WTC11 (cell line): ENCODE measurements at regions not wholly inside any gene's neighbourhood (a gene's known extent, or its start where the extent isn't known, plus 50 kb on each side); places are given as distances from the start of the nearest gene placed in this dataset.

Experiments used
- E2F4 ChIP-seq: sonication (generic); formaldehyde crosslinking; IDR thresholded peaks from 2 replicates; pipeline ENCODE4 v1.8.1; 2022; ENCODE audit warnings: low read depth, mild to moderate bottlenecking, moderate library complexity, missing genetic modification reagents, borderline replicate concordance
- ELF4 ChIP-seq: sonication (generic); formaldehyde crosslinking; IDR thresholded peaks from 2 replicates; pipeline ENCODE4 v1.8.1; 2022; ENCODE audit warnings: low read depth, mild to moderate bottlenecking, moderate library complexity, missing genetic modification reagents
- MAX ChIP-seq: sonication (generic); formaldehyde crosslinking; IDR thresholded peaks from 2 replicates; pipeline ENCODE4 v1.8.0; 2022; ENCODE audit warnings: mild to moderate bottlenecking, missing genetic modification reagents
- MXD4 ChIP-seq: fragments of 250-450 bp; sonication (Bioruptor Pico); IDR thresholded peaks from 2 replicates; pipeline ENCODE4 v1.8.0; 2021; ENCODE audit warnings: mild to moderate bottlenecking, moderate library complexity, borderline replicate concordance
- ZBTB21 ChIP-seq: sonication (generic); formaldehyde crosslinking; IDR thresholded peaks from 2 replicates; pipeline ENCODE4 v1.8.1; 2023; ENCODE audit warnings: mild to moderate bottlenecking, missing genetic modification reagents, borderline replicate concordance
- TF ChIP-seq, protein P1 (sequence below): fragments of 200-600 bp; IDR thresholded peaks from 2 replicates; pipeline ENCODE4 v1.8.0; 2022; ENCODE audit warnings: antibody characterized with exemption
- TF ChIP-seq, protein P2 (sequence below): sonication (generic); formaldehyde crosslinking; IDR thresholded peaks from 2 replicates; pipeline ENCODE4 v1.8.1; 2023; ENCODE audit warnings: mild to moderate bottlenecking, missing genetic modification reagents, borderline replicate concordance
- TF ChIP-seq, protein P3 (sequence below): sonication (generic); formaldehyde crosslinking; IDR thresholded peaks from 2 replicates; pipeline ENCODE4 v1.8.1; 2022; ENCODE audit warnings: low read depth, missing genetic modification reagents, borderline replicate concordance

DNA sequence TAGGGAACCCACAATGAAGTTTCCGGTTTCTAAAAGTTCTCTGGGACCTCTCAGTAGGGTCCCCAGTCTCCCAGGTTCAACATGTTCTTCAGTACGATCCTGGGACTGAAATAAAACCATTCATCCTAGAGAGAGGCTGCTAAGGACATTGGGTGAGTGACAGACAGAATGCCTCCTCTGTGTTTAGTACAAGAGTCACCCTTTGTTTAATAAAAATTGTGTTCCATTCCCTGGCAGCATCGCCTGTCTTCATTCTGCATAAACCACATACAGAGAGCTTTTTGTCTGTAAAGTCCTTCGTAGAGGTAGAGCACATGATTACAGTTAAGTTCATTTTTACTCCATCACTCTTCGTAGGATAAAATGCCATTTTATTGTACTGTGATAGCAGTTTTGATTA is 95.3 kb upstream of the GPR12 start:
- TF ChIP-seq, protein P1, sequence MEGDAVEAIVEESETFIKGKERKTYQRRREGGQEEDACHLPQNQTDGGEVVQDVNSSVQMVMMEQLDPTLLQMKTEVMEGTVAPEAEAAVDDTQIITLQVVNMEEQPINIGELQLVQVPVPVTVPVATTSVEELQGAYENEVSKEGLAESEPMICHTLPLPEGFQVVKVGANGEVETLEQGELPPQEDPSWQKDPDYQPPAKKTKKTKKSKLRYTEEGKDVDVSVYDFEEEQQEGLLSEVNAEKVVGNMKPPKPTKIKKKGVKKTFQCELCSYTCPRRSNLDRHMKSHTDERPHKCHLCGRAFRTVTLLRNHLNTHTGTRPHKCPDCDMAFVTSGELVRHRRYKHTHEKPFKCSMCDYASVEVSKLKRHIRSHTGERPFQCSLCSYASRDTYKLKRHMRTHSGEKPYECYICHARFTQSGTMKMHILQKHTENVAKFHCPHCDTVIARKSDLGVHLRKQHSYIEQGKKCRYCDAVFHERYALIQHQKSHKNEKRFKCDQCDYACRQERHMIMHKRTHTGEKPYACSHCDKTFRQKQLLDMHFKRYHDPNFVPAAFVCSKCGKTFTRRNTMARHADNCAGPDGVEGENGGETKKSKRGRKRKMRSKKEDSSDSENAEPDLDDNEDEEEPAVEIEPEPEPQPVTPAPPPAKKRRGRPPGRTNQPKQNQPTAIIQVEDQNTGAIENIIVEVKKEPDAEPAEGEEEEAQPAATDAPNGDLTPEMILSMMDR, result no peak
- TF ChIP-seq, protein P2, sequence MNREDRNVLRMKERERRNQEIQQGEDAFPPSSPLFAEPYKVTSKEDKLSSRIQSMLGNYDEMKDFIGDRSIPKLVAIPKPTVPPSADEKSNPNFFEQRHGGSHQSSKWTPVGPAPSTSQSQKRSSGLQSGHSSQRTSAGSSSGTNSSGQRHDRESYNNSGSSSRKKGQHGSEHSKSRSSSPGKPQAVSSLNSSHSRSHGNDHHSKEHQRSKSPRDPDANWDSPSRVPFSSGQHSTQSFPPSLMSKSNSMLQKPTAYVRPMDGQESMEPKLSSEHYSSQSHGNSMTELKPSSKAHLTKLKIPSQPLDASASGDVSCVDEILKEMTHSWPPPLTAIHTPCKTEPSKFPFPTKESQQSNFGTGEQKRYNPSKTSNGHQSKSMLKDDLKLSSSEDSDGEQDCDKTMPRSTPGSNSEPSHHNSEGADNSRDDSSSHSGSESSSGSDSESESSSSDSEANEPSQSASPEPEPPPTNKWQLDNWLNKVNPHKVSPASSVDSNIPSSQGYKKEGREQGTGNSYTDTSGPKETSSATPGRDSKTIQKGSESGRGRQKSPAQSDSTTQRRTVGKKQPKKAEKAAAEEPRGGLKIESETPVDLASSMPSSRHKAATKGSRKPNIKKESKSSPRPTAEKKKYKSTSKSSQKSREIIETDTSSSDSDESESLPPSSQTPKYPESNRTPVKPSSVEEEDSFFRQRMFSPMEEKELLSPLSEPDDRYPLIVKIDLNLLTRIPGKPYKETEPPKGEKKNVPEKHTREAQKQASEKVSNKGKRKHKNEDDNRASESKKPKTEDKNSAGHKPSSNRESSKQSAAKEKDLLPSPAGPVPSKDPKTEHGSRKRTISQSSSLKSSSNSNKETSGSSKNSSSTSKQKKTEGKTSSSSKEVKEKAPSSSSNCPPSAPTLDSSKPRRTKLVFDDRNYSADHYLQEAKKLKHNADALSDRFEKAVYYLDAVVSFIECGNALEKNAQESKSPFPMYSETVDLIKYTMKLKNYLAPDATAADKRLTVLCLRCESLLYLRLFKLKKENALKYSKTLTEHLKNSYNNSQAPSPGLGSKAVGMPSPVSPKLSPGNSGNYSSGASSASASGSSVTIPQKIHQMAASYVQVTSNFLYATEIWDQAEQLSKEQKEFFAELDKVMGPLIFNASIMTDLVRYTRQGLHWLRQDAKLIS, result no peak
- no peak for TF ChIP-seq ELF4 (CRISPR knock-in tag)
- no peak for TF ChIP-seq MAX (CRISPR knock-in tag)
- TF ChIP-seq, protein P3, sequence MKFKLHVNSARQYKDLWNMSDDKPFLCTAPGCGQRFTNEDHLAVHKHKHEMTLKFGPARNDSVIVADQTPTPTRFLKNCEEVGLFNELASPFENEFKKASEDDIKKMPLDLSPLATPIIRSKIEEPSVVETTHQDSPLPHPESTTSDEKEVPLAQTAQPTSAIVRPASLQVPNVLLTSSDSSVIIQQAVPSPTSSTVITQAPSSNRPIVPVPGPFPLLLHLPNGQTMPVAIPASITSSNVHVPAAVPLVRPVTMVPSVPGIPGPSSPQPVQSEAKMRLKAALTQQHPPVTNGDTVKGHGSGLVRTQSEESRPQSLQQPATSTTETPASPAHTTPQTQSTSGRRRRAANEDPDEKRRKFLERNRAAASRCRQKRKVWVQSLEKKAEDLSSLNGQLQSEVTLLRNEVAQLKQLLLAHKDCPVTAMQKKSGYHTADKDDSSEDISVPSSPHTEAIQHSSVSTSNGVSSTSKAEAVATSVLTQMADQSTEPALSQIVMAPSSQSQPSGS (CRISPR knock-in tag), result no peak
- no peak for TF ChIP-seq ZBTB21 (CRISPR knock-in tag)
- TF ChIP-seq MXD4, result no peak
- TF ChIP-seq E2F4 (CRISPR knock-in tag), result no peak
